GM18502 (cell line): ENCODE measurements at regions not wholly inside any gene's neighbourhood (a gene's known extent, or its start where the extent isn't known, plus 50 kb on each side); places are given as distances from the start of the nearest gene placed in this dataset.
"Not testable (repeated sequence)": the region's sequence is repeated elsewhere in the genome, so short reads cannot be mapped to it uniquely, and the experiment has no call there.

ENCODE experiments used
- ATAC-seq: cut with Tn5 transposase; IDR thresholded peaks from one replicate; pipeline ENCODE4 v1.9.1; 2021; ENCODE audit warnings: mild to moderate bottlenecking; ENCODE audit not compliant: unreplicated experiment, poor library complexity

GRCh38 chr2:187610450-187610849, 56.2 kb upstream of the TFPI start:
- ATAC-seq = not testable (repeated sequence)

GRCh38 chr2:187612857-187613256, 58.6 kb upstream of the TFPI start:
- no peak for ATAC-seq

GRCh38 chr2:187614756-187615155, 60.5 kb upstream of the TFPI start:
- ATAC-seq = no peak

- no peak for ATAC-seq
Measured at GRCh38 chr2:187615364-187615763, 61.1 kb upstream of the TFPI start.

GRCh38 chr2:187615902-187616301, 61.7 kb upstream of the TFPI start:
- ATAC-seq = no peak

GRCh38 chr2:187617120-187617519, 62.9 kb upstream of the TFPI start:
- ATAC-seq = no peak

- no peak for ATAC-seq
Measured at GRCh38 chr2:187617905-187618304, 63.7 kb upstream of the TFPI start.

- no peak for ATAC-seq
Measured at GRCh38 chr2:187618813-187619212, 64.6 kb upstream of the TFPI start.

GRCh38 chr2:187627153-187627552, 72.9 kb upstream of the TFPI start:
- ATAC-seq = no peak

- ATAC-seq = not testable (repeated sequence)
Measured at GRCh38 chr2:187636731-187637391, 82.6 kb upstream of the TFPI start.

- not testable (repeated sequence) for ATAC-seq
Measured at GRCh38 chr2:187637392-187637740, 83.1 kb upstream of the TFPI start.

- not testable (repeated sequence) for ATAC-seq
Measured at GRCh38 chr2:187637771-187638170, 83.5 kb upstream of the TFPI start.

GRCh38 chr2:187638840-187639239, 84.6 kb upstream of the TFPI start:
- no peak for ATAC-seq

- ATAC-seq = no peak
Measured at GRCh38 chr2:187640926-187641510, 86.8 kb upstream of the TFPI start.

- ATAC-seq = no peak
Measured at GRCh38 chr2:187642498-187642897, 88.3 kb upstream of the TFPI start.

- ATAC-seq = no peak
Measured at GRCh38 chr2:187644486-187644885, 90.3 kb upstream of the TFPI start.

- ATAC-seq = no peak
Measured at GRCh38 chr2:187644981-187645380, 90.7 kb upstream of the TFPI start.

- no peak for ATAC-seq
Measured at GRCh38 chr2:187646556-187646955, 92.3 kb upstream of the TFPI start.

- no peak for ATAC-seq
Measured at GRCh38 chr2:187654535-187654934, 100.3 kb upstream of the TFPI start.

- no peak for ATAC-seq
Measured at GRCh38 chr2:187655001-187655400, 100.8 kb upstream of the TFPI start.

GRCh38 chr2:187656123-187656522, 101.9 kb upstream of the TFPI start:
- ATAC-seq = no peak

GRCh38 chr2:187658952-187659525, 104.8 kb upstream of the TFPI start:
- ATAC-seq = no peak
